HG03342 (cell line): ENCODE measurements at regions not wholly inside any gene's neighbourhood (a gene's known extent, or its start where the extent isn't known, plus 50 kb on each side); places are given as distances from the start of the nearest gene placed in this dataset.
"Not testable (repeated sequence)": the region's sequence is repeated elsewhere in the genome, so short reads cannot be mapped to it uniquely, and the experiment has no call there.

Source experiments
- ATAC-seq: cut with Tn5 transposase; IDR thresholded peaks from one replicate; pipeline ENCODE4 v1.9.1; 2021; ENCODE audit warnings: mild to moderate bottlenecking, moderate library complexity; ENCODE audit not compliant: unreplicated experiment

GRCh38 chr10:71081229-71081560, 131.2 kb upstream of the UNC5B start:
- ATAC-seq: no peak

- ATAC-seq: no peak
Observed at GRCh38 chr10:71081912-71082311, 130.5 kb upstream of the UNC5B start.

GRCh38 chr10:71082960-71083715, 129.2 kb upstream of the UNC5B start:
- ATAC-seq: no peak

GRCh38 chr10:71083716-71083975, 128.7 kb upstream of the UNC5B start:
- ATAC-seq: no peak

- no peak for ATAC-seq
Observed at GRCh38 chr10:71084061-71084817, 128.1 kb upstream of the UNC5B start.

- no peak for ATAC-seq
Observed at GRCh38 chr10:71084818-71085126, 127.6 kb upstream of the UNC5B start.

- ATAC-seq: no peak
Observed at GRCh38 chr10:71085689-71086438, 126.5 kb upstream of the UNC5B start.

- ATAC-seq: no peak
Observed at GRCh38 chr10:71086439-71087080, 125.8 kb upstream of the UNC5B start.

GRCh38 chr10:71087622-71088021, 124.7 kb upstream of the UNC5B start:
- no peak for ATAC-seq

GRCh38 chr10:71088054-71088453, 124.3 kb upstream of the UNC5B start:
- ATAC-seq: no peak

- ATAC-seq: not testable (repeated sequence)
Observed at GRCh38 chr10:71088578-71088977, 123.8 kb upstream of the UNC5B start.

- ATAC-seq: no peak
Observed at GRCh38 chr10:71089162-71089561, 123.2 kb upstream of the UNC5B start.

GRCh38 chr10:71090330-71090729, 122.0 kb upstream of the UNC5B start:
- no peak for ATAC-seq

GRCh38 chr10:71090801-71091200, 121.6 kb upstream of the UNC5B start:
- no peak for ATAC-seq

GRCh38 chr10:71092812-71093401, 119.5 kb upstream of the UNC5B start:
- no peak for ATAC-seq

GRCh38 chr10:71093531-71093930, 118.8 kb upstream of the UNC5B start:
- ATAC-seq: no peak

- no peak for ATAC-seq
Observed at GRCh38 chr10:71094712-71095390, 117.5 kb upstream of the UNC5B start.

GRCh38 chr10:71099731-71100361, 112.5 kb upstream of the UNC5B start:
- ATAC-seq: no peak

- ATAC-seq: no peak
Observed at GRCh38 chr10:71103961-71104360, 108.4 kb upstream of the UNC5B start.

GRCh38 chr10:71106151-71106550, 106.2 kb upstream of the UNC5B start:
- ATAC-seq: not testable (repeated sequence)
